Colonic mucosa (tissue), 4 donors: ENCODE measurements at regions not wholly inside any gene's neighbourhood (a gene's known extent, or its start where the extent isn't known, plus 50 kb on each side); places are given as distances from the start of the nearest gene placed in this dataset.

Experiments used
- DNase-seq: peaks from one replicate; pipeline ENCODE4 v3.0.0-alpha.2; 2020
- H3K27ac ChIP-seq: fragments of 200-600 bp; one replicate; pipeline ENCODE4 v1.8.0; 2021
- H3K27me3 ChIP-seq: fragments of 200-600 bp; one replicate; pipeline ENCODE4 v1.8.0; 2021
- H3K36me3 ChIP-seq: fragments of 200-600 bp; one replicate; pipeline ENCODE4 v1.8.0; 2021
- H3K4me1 ChIP-seq: fragments of 200-600 bp; one replicate; pipeline ENCODE4 v1.8.0; 2021; ENCODE audit warnings: mild to moderate bottlenecking
- H3K4me3 ChIP-seq: fragments of 200-600 bp; one replicate; pipeline ENCODE4 v1.8.0; 2021
- H3K9ac ChIP-seq, 2 donors: one replicate each; pipeline ENCODE4 v1.7.0; 2013; ENCODE audit warnings: control low read depth in 2 of 2, low read depth in 2 of 2, low read length in 2 of 2
- H3K9me3 ChIP-seq: fragments of 200-600 bp; one replicate; pipeline ENCODE4 v1.8.0; 2021
- intact Hi-C: fragments of 100-400 bp; cut with DNase I; formaldehyde crosslinking; loops from one replicate; pipeline ENCODE4 v1.14.1; 2022
- TF ChIP-seq, protein P1 (sequence below): fragments of 200-600 bp; IDR thresholded peaks from one replicate; pipeline ENCODE4 v1.8.0; 2022; ENCODE audit warnings: antibody characterized with exemption, mild to moderate bottlenecking
- donor health status: healthy.
- donor health status: DM: no; HTN: no; CAD: no.
- donor health status: DM: no; HTN: no; CAD: no.

DNA sequence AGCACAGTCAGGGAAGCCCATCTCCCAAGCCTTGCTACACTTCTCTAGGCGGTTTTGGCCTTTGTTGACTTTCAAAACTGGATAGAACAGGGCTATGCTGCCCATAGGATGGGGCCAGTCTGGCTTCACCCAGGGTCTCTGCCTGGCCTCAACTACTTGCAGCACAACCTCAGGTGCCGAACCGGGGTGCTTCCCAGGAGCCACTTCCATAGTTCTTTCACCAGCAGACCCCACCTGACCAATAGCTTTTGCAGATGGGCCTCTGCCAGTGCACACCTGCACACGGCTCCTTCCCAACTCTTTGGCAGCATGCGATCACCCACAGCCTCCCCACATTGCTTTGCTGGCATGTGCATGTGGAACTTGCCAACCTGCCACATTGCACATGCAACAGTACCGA is 331.6 kb downstream of the CPS1 start:
- no peaks in the 10 kb centered on the region for H3K4me1 ChIP-seq
- no peaks in the 10 kb centered on the region for H3K27me3 ChIP-seq
- TF ChIP-seq, protein P1, sequence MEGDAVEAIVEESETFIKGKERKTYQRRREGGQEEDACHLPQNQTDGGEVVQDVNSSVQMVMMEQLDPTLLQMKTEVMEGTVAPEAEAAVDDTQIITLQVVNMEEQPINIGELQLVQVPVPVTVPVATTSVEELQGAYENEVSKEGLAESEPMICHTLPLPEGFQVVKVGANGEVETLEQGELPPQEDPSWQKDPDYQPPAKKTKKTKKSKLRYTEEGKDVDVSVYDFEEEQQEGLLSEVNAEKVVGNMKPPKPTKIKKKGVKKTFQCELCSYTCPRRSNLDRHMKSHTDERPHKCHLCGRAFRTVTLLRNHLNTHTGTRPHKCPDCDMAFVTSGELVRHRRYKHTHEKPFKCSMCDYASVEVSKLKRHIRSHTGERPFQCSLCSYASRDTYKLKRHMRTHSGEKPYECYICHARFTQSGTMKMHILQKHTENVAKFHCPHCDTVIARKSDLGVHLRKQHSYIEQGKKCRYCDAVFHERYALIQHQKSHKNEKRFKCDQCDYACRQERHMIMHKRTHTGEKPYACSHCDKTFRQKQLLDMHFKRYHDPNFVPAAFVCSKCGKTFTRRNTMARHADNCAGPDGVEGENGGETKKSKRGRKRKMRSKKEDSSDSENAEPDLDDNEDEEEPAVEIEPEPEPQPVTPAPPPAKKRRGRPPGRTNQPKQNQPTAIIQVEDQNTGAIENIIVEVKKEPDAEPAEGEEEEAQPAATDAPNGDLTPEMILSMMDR: no peak
- intact Hi-C loops: no loop called here
- H3K27ac ChIP-seq: no peak overlapping the region
- no peak for DNase-seq
- no peaks in the 10 kb centered on the region for H3K9me3 ChIP-seq
- H3K4me3 ChIP-seq: no peak overlapping the region
- H3K36me3 ChIP-seq: no peaks in the 10 kb centered on the region
- H3K9ac ChIP-seq: no peak overlapping the region

DNA sequence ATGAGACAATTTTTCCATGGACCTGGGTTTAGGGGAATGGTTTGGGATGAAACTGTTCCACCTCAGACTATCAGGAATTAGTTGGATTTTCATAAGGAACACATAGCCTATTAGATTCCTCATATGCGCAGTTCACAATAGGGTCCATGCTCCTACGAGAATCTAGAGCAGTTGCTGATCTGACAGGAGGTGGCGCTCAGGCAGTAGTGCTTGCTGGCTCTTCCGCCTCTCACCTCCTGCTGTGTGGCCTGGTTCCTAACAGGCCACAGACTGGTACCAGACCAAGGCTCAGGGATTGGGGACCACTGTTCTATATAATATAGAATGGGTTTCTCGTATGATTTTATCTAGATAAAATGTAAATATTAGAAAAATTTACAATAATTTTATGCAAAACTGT is 338.7 kb downstream of the CPS1 start:
- intact Hi-C loops: no loop called here
- no peak for DNase-seq
- Histone ChIP-seq H3K27ac (no peak overlapping the region), H3K9me3 (no peaks in the 10 kb centered on the region), H3K4me3 (no peak overlapping the region), H3K27me3 (no peaks in the 10 kb centered on the region), H3K36me3 (no peaks in the 10 kb centered on the region), H3K4me1 (no peaks in the 10 kb centered on the region), H3K9ac (no peak overlapping the region)
- TF ChIP-seq, protein P1: no peak

DNA sequence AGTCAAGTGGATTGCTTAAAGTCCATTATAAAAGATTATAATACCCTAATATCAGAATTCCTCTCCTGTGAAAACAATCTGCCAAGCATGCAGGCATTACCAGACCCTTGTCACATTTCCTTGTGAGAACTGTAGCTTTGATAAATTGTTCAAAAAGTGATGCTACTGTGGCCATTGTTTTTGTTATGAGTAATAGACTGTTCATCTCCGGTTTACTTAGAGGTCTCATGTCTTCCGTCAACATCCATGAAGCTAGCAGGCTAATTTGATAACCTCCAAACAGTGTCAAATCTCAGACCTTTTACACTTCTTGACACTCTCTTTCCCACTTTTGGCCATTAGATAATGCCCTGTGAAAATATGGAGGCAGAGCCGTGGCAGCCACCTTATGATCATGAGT is 342.7 kb downstream of the CPS1 start:
- no peak for DNase-seq

DNA sequence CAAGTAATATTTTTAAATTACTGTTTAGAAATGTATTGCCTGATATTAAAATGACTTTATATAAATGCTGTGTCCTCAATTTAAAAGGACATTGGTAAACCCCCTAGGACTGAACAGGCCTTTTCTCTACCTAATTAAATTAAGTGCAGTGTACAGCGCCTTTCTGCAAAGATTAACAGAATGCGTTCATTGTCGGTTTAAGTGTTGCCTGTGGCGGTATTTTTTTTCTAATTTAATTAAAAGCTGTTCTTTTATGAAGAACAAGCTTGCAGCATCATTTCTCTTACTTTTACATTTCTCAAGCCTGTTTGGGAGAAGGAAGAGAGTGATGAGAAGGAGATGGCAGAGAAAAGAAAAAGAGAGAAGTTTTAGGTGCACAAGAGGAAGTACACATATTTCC is 344.9 kb downstream of the CPS1 start:
- no peaks in the 10 kb centered on the region for H3K9me3 ChIP-seq
- no peak overlapping the region for H3K4me3 ChIP-seq
- no peak for DNase-seq
- no peaks in the 10 kb centered on the region for H3K4me1 ChIP-seq
- no peaks in the 10 kb centered on the region for H3K36me3 ChIP-seq
- TF ChIP-seq, protein P1: no peak
- no peak overlapping the region for H3K27ac ChIP-seq
- no peaks in the 10 kb centered on the region for H3K27me3 ChIP-seq
- no peak overlapping the region for H3K9ac ChIP-seq
- intact Hi-C loops: no loop called here

More for the DNA sequence above, 342.7 kb downstream of the CPS1 start:
- H3K36me3 ChIP-seq: no peaks in the 10 kb centered on the region
- TF ChIP-seq, protein P1: no peak
- no peak overlapping the region for H3K27ac ChIP-seq
- H3K9me3 ChIP-seq: no peaks in the 10 kb centered on the region
- H3K27me3 ChIP-seq: no peaks in the 10 kb centered on the region
- intact Hi-C loops: no loop called here
- no peak overlapping the region for H3K4me3 ChIP-seq
- H3K4me1 ChIP-seq: no peaks in the 10 kb centered on the region
- no peak overlapping the region for H3K9ac ChIP-seq

DNA sequence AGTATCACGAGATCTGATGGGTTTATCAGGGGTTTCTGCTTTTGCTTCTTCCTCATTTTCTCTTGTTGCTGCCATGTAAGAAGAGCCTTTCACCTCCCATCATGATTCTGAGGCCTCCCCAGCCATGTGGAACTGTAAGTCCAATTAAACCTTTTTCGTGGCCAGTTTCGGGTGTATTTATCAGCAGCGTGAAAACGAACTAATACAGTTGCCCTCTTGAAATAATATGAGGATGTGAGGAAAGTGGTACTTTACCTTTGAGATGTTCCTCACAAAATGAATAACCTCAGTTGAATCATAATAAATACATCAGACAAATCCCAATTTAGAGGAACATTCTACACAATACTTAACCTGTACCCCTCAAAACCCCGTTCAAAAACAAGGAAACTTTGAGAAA is 356.4 kb downstream of the CPS1 start:
- no peaks in the 10 kb centered on the region for H3K36me3 ChIP-seq
- H3K27ac ChIP-seq: no peak overlapping the region
- H3K9ac ChIP-seq: no peak overlapping the region
- intact Hi-C loops: no loop called here
- no peak overlapping the region for H3K4me3 ChIP-seq
- no peaks in the 10 kb centered on the region for H3K27me3 ChIP-seq
- DNase-seq: no peak
- no peaks in the 10 kb centered on the region for H3K9me3 ChIP-seq
- no peaks in the 10 kb centered on the region for H3K4me1 ChIP-seq
- TF ChIP-seq, protein P1: no peak

DNA sequence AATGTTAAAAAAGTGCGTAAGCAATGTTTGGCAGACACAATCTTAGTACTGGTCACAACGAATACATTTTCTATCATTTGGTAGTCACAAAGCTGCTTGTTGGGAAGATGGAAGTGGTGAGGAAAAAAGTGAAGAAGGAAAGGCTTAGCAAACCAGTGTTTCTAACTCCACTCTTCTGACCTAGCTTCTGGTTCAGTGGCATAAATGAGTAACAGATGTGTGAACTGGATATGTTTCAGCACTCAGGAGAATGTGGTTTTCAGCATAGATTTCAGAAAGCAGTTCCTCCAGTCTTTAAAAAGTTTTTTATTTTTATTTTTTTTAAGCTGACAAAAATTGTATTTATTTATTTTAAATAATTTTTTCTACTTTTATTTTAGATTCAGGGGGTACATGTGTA is 357.1 kb downstream of the CPS1 start:
- intact Hi-C loops: no loop called here
- H3K27me3 ChIP-seq: no peaks in the 10 kb centered on the region
- H3K36me3 ChIP-seq: no peaks in the 10 kb centered on the region
- DNase-seq: no peak
- H3K9me3 ChIP-seq: no peaks in the 10 kb centered on the region
- no peak overlapping the region for H3K9ac ChIP-seq
- H3K27ac ChIP-seq: no peak overlapping the region
- no peak overlapping the region for H3K4me3 ChIP-seq
- H3K4me1 ChIP-seq: no peaks in the 10 kb centered on the region
- TF ChIP-seq, protein P1: no peak
